Iris pigment epithelial cell (primary cell): ENCODE measurements at regions not wholly inside any gene's neighbourhood (a gene's known extent, or its start where the extent isn't known, plus 50 kb on each side); places are given as distances from the start of the nearest gene placed in this dataset.
"Not testable (repeated sequence)": the region's sequence is repeated elsewhere in the genome, so short reads cannot be mapped to it uniquely, and the experiment has no call there.

Source experiments
- DNase-seq: peaks from one replicate; pipeline ENCODE4 v3.0.0-alpha.2; 2011; ENCODE audit warnings: low read depth

GRCh38 chr2:7758073-7758759 lies 841.0 kb downstream of the RNF144A start:
- no peak for DNase-seq

- DNase-seq, result no peak
These were observed 842.7 kb downstream of the RNF144A start for GRCh38 chr2:7759898-7760297.

- DNase-seq, result not testable (repeated sequence)
These were observed 846.2 kb downstream of the RNF144A start for GRCh38 chr2:7763418-7763817.

- no peak for DNase-seq
These were observed 848.0 kb downstream of the RNF144A start for GRCh38 chr2:7765236-7765635.

GRCh38 chr2:7766088-7766722 lies 849.0 kb downstream of the RNF144A start:
- no peak for DNase-seq

- DNase-seq, result no peak
These were observed 849.9 kb downstream of the RNF144A start for GRCh38 chr2:7766978-7767565.

GRCh38 chr2:7767902-7768301 lies 850.7 kb downstream of the RNF144A start:
- no peak for DNase-seq

- DNase-seq, result no peak
These were observed 854.6 kb downstream of the RNF144A start for GRCh38 chr2:7771781-7772180.

- DNase-seq, result no peak
These were observed 856.4 kb downstream of the RNF144A start for GRCh38 chr2:7773362-7774360.

GRCh38 chr2:7774481-7774880 lies 857.3 kb downstream of the RNF144A start:
- DNase-seq, result no peak

GRCh38 chr2:7777668-7778067 lies 860.5 kb downstream of the RNF144A start:
- DNase-seq, result no peak

- DNase-seq, result no peak
These were observed 863.1 kb downstream of the RNF144A start for GRCh38 chr2:7780321-7780720.

GRCh38 chr2:7785700-7786099 lies 868.5 kb downstream of the RNF144A start:
- no peak for DNase-seq

- no peak for DNase-seq
These were observed 871.5 kb downstream of the RNF144A start for GRCh38 chr2:7788736-7789135.

- DNase-seq, result no peak
These were observed 874.9 kb downstream of the RNF144A start for GRCh38 chr2:7792031-7792651.

- DNase-seq, result no peak
These were observed 878.8 kb downstream of the RNF144A start for GRCh38 chr2:7795778-7796563.

- DNase-seq, result no peak
These were observed 881.8 kb upstream of the ID2 start for GRCh38 chr2:7800031-7800430.

- DNase-seq, result no peak
These were observed 880.6 kb upstream of the ID2 start for GRCh38 chr2:7801212-7801611.

- DNase-seq, result no peak
These were observed 878.3 kb upstream of the ID2 start for GRCh38 chr2:7803515-7803914.

- no peak for DNase-seq
These were observed 872.2 kb upstream of the ID2 start for GRCh38 chr2:7809640-7810039.

- DNase-seq, result no peak
These were observed 870.8 kb upstream of the ID2 start for GRCh38 chr2:7811073-7811472.
